CD4-positive, alpha-beta T cell treated with Interleukin-2 at 100 ng/mL for 4 hours (primary cell): ENCODE measurements at regions not wholly inside any gene's neighbourhood (a gene's known extent, or its start where the extent isn't known, plus 50 kb on each side); places are given as distances from the start of the nearest gene placed in this dataset.
"Not testable (repeated sequence)": the region's sequence is repeated elsewhere in the genome, so short reads cannot be mapped to it uniquely, and the experiment has no call there.

Source experiments
- DNase-seq: peaks from one replicate; pipeline ENCODE4 v3.0.0-alpha.2; 2020; ENCODE audit warnings: low spot score

DNA sequence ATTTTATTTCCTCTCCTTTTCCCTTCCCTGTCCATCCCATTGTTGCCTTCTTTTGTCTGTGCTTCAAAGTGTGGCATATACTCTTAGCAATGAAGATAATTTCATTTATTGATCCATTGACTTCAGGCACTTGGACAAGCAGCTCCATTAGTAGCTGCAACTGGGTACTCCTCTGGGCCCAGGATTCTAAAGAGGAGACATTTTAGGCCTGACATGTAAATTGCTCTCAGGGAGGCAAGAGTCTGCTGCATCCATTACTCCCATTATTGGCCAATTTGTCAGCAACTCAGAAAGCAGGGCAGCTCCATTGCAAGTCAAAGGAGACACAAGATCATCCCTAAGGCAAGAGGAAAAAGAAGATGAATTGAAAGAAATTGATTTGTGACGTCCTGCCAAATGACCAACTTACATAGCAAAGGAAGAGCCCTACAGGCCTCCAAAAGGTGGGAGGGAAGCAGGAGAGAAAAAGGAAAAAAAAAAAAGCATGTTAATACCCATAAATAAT is 1094.1 kb upstream of the FLRT2 start:
- no peak for DNase-seq

DNA sequence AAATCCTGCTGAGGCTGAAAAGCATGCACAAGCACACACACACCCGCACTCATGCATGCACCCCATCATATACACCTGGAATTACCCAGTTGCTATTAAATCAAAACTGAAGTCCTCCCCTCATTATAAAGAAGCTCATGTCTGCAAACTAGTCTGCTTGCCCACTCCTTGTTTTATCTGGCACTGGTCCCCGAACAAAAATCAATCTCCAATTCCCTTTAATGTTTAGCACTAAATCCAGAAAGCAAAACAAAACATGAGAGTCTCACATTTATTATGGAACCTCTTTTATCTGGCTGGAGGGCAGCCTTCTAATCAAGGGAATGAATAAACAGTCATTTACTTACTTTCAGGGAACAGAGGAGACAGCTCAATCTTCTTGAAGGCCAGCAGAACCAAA is 1093.4 kb upstream of the FLRT2 start:
- DNase-seq: no peak

DNA sequence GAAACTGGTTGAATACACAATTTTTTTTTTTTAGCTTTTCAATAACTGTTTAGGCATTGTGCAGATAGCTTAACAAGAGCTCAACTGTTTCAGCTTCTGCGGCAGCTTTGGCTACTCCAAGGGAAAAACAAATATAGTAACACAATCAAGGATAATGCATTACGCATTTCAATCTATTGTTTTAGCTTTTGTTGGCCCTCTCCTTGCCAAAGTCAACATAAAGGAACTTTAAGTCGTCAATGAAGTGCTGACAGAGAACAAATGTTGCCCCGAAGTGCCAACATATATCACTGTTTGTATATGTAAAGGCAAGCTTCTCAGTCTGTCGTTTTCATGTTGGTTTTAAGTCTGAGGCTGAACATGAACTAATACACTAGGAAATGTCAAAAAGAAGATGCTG is 1087.4 kb upstream of the FLRT2 start:
- DNase-seq: no peak

DNA sequence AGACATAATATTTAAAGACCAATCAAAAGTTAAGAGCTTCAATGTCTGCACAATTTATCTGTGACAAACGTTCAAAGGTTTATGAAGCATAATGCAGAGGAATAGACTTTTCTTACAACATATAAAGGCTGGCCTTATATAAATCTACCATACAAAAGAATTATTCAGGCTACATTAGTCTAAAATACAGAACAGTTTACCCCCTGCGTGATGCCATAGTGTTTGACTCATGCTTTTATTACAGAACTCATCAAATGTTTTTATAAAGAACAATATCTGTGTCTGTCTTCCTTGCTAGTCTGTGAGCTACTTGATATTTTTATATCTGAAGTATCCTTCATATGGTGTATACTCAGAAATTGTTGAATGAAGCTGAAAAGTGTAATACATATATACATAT is 1084.5 kb upstream of the FLRT2 start:
- no peak for DNase-seq

DNA sequence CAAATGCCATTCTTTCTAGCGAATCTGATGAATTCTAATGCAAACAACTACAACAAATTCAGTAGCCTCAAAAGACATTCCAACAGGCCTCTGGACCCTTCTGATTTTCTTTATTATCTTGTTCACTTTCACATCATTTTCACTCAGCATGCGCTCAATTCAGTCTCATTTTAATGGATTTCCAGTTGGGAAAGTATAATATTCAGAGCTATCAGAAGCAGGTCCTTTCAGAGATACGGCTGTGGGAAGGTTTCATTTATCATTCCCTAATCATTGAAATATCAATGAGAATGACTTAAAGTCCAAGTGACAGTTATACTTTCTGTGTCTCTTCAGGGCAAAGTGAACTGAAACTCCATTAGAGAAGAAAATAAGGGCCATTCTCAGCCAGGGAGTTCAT is 1083.7 kb upstream of the FLRT2 start:
- DNase-seq: no peak

DNA sequence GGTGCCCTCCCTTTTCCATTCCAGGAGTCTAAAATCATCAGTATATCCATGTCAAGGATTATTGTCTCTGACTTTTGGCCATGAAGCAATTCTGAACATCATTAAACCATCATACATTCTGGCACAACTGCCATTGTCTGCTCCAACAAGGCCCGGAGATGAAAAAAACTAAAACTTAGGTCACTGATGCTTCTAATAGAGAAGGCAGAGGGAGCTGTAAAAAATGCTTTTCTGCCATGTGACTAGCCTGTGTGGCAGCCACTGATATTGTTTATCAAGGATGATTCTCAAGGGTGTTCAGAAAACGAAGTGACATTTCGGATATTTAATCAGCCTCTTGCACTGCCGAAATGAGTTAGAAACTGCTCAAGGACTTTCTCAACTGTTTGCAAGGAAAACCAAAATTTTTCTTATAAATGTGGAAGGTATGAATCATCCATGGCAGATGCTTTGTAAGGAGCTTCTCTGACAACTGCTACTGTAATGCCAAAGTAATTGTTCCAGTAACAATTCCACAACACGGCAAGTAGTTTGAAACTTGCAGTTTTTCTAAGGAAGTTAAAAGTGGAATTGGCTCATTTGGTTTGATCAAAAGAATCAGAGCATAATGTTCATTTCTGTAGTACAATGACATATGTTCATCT is 1076.5 kb upstream of the FLRT2 start:
- no peak for DNase-seq

DNA sequence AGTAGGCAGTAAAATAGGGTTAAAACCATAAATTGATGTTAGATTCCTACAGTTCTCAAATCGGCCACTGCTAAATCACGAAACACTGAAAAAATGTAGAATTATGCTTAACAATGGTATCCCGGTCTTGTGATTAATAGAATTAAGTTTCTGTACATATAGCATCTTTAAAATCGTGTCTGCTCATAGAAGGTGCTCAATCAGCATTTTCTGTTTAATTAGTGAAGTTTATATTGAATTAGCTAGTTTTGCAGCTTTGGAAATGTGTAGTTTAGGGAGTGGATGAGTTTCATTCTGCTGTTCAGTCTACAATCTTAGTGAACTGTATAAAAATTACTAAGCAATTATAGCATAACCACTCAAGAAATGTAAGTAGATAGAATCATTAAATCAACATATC is 1075.8 kb upstream of the FLRT2 start:
- no peak for DNase-seq

DNA sequence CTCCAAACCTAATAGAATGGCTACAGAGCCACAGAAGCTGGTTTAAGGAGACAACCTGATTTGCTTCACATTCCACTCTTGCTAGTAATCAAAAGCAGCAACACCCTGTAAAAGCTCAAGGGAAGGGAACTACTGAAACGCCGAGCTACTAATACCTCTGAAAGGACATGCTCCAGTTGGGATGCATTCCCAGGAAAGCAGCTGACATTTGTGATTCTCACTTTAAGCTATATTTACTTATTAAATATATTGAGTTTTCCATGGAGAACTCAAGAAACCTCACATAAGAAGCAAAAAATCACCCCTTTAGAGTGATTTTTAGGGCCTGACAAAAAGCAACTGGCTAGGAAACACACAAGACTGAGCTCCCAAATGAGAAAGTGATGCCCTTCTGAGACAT is 1073.0 kb upstream of the FLRT2 start:
- no peak for DNase-seq

DNA sequence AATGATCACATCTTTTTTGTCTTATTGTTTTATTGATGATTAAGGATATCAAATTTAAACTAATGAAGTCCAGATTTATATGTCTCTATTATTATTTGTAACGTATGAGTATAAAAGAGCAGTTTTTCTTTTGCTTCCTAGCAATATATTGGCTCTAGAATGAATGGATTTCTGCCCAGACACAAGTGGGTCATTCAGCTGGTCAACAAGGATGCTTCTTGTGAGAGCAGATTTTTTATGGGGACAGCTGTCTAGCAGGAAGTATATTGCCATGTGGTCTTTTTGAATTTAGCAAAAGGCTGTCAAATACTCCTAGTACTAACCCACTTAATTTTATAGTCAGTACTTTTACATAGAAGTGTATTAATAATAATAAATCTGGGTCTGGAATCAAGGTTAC is 1071.1 kb upstream of the FLRT2 start:
- DNase-seq: no peak

DNA sequence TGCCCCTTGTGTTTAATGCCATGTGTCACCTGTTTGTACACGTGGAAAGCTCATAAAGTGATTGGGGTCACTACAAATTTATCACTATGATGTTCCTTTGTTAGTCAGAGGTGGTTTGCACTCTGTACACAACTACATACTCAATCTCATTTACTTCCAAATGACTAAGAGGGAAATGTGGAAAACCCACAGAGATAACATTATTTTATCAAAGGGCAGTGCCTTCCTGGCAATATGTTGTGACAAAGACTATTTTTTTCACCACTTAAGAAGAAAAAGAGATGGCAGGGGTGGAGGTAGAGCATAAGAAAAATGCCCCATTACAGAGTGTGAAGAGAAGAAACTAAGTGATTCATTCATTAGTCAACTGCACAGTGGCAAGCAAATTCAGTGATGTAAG is 1064.1 kb upstream of the FLRT2 start:
- no peak for DNase-seq

DNA sequence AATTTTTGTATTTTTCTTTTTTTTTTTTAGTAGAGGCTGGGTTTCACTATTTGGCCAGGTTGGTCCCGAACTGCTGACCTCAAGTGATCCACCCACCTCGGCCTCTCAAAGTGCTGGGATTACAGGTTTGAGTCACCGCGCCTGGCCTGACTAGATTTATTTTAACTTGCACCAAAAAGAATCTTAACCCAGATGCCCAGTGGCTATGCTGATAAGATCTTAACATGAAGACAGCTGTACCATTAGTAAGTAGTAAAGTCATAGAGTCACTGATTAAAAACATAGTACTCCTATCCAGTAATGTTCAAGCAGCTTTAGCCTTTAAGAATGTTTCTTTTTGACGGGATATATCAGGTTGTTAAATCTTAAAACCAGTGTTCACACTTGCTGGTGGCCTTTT is 1061.8 kb upstream of the FLRT2 start:
- no peak for DNase-seq

DNA sequence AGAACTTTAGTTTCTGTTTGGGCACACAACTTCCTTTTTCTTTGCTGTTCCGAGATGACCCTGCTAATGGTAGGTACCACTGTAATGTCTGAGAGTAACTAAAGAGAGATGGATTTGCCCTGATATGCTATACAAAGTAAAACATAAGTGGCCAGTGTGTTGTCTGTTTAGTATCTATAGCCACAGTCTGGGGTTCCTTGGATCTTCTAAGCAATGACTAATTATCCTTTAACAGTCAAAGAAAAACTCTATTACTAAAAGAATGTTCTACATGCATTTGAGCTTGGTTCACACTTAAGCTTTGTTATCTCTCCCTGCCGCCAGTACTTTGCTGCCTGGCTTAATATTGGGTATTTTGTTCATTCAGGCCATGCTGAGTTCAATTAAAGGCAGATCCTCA is 1051.9 kb upstream of the FLRT2 start:
- no peak for DNase-seq

DNA sequence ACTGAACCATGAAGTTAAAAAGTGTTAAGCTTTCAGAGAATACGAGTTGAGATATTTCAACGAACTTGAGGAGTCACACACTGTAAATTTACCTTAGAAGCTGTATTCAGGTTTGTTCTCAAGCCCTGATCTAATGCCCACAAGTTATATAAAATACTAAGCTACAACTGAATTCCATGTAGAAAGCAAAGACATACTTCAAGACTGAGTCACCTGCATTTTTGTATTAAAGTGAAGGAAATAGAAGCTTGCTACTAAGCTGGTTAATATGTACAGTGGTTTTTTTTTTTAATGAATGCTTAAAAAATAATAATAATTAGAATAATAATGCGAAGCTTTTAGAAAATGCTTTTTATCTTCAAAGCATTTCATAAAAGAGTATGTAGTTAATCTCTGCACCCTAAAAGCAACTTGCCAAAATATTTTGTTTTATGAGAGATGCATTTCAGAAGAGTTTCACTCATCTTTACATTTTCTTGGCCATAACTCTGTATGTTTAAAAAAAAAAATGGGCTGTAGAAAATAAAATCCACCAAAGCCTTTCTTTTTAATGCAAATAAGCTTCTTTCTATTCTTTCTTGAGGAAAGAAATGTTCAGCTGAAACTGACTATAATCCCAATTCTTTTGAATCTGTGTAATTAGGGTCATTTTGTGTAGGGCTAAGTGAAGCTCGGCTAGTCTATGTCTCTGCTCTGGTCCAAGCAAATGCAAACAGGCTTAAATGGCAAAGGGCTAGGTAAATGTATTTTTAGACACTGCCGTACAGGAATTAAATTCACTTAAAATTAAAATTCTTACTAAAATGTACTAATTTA is 1047.5 kb upstream of the FLRT2 start:
- DNase-seq: no peak

DNA sequence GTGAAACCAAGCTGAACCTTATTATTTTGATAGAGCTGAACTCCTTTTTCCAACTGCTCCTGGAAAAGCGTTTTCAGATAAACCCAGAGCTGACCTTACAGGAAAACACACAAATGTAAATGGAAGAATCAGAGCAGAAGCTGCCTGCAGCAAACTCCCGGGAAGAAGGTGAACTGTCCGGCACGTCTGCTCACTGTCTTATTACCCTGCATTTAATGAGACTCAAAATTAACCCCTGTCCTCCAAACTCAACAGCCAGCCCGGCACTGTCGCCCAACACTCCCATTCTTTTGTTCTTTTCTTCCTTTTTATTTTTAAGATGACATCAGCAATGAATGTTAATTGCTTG is 1046.9 kb upstream of the FLRT2 start:
- DNase-seq: no peak

DNA sequence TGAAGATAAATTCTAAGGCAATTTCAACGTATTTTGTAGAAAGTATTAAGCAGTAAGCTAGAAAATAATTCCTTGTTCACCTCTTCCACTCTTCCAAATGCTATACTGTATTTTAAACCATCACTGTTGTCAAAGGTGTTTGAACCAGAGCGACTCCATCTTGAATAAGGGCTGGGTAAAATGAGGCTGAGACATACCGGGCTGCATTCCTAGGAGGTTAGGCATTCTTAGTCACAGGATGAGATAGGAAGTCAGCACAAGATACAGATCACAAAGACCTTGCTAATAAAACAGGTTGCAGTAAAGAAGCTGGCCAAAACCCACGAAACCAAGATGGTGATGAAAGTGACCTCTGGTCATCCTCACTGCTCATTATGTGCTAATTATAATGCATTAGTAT is 1045.7 kb upstream of the FLRT2 start:
- DNase-seq: not testable (repeated sequence)

DNA sequence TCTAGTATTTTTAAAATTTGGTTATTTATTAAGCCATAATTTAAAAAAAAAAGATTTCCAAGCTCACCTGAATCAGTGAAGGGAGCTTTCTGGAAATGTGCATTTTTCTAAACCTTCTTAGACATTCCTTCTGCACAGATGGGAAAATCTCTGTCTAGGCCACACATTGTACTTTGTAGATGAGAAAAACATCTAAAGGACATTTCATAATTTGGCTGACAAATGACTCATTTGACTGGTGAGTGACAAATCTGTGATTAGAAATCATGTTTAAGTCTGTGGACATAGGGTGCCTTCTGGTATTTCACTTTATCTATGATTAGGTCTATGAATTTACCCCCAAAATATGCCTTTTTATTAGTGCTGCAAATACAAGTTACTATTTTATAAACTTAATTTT is 1044.9 kb upstream of the FLRT2 start:
- no peak for DNase-seq

DNA sequence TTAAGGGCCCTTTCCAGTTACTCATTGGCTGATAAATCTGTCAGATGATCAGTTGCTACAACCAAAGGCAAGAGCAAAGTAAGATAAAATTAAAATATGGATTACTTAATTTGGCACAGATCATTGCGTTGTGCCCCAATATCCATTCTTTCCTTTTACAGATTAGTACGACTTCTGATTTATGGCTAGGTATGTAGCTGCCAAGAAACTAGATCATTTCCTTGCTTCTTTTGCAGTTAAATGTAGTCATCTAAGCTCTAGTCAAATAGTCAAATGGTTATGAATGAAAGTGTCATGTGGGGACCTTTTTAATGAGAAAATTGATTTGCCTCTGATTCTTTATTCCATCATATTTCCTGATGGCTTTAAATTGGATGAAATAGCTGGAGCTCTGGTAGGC is 1039.9 kb upstream of the FLRT2 start:
- no peak for DNase-seq

DNA sequence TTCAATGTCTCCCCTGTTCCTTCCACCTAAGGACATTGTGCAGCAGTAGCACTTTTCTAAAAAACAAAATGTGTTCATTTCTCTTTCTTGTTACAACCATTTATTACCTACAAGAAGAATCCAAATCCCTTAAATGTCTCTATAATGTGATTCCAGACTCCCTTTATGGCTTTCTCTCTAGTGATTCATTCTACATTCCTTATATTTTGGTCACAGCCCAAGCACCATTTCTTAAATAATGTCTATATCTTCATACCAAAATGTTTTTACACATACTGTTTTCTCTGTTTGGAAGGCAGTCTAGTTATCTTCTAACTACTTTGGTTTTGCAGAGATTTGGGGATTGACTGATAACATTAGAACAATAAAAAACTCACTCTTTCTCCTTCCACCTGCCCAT is 1037.3 kb upstream of the FLRT2 start:
- DNase-seq: no peak

DNA sequence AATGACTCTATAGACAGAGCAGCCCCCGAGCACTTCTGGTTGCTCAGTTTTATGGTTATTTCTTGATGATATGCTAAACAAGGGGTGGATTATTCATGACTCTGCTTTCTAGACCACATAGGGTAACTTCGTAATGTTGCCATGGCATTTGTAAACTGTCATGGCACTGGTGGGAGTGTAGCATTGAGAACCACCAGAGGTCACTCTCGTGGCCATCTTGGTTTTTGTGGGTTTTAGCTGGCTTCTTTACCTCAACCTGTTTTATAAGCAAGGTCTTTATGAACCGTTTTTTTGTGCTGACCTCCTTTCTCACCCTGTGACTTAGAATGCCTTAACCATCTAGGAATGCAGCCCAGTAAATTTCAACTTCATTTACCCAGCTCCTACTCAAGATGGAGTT is 1036.2 kb upstream of the FLRT2 start:
- no peak for DNase-seq

DNA sequence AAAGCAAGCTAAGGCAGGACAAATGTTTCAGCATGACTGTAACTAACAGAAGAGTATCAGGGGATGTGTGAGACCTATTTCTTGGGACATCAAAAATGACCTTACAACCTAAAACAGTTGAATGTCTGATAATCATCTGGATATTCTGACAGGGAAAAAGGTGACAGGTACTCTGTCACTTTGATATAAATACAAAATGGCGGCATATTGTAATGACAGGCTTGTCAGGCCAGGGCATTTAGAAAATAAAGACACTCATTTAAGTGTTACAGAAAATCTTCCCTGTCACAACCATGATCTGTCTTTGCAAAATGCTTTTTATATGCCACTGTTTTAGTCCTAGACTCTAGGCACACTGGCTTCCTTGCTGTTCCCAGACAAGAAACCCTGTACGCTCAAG is 1033.3 kb upstream of the FLRT2 start:
- DNase-seq: no peak

DNA sequence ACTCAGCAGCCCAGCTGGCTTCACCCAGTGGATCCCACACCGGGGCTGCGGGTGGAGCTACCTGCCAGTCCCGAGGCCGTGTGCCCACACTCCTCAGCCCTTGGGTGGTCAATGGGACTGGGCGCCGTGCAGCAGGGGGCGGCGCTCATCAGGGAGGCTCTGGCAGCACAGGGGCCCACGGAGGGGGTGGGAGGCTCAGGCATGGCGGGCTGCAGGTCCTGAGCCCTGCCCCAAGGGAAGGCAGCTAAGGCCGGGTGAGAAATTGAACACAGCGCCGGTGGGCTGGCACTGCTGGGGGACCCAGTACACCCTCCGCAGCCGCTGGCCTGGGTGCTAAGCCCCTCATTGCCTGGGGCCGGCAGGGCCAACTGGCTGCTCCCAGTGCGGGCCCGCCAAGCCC is 1017.1 kb upstream of the FLRT2 start:
- not testable (repeated sequence) for DNase-seq

DNA sequence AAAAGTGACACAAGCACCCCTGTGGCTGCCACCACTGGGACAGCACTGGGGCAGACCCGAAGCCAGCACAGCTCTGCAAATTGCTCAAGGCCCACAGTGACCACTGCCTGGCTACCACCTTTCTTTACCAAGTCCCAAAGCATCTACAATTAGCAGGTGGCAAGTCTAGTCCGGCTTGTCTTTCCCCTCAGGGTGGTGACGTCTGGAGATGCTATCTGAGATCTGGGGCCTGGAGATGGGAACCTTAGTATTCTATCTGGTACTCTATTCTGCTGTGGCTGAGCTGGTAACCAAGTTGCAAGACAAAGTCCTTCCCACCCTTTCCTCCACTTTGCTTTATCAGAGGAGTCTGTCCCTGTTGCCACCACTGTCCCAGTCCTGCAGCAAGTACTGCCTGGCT is 1010.1 kb upstream of the FLRT2 start:
- DNase-seq: no peak

DNA sequence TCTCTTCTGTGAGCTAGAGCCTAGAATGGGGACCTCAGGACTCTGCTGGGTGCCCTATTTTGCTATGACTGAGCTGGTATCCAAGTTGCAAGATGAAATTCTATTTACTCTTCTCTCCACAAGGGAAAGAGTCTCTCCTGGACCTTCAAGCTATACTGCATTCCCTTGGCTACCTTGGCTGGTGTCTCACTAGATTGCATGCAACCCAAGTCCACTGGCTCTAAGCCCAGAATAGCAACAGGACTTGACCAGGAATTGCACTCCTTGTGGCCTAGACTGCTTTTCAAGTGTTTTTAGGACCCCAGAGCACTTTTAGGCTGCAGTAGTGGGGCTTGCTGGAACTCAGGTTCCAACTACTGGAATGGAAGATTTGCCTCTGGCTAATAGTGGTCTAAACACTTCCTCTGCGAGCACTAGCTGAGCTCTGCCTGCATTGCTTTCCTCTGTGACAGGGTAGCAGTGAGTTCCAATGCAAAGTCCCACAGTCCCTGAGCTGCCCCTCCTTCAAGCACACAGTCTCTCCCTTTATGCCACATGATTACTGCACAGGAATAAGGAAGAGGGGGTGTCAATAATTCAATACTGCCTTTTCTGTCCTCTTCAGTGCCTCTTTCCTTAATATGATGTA is 1009.1 kb upstream of the FLRT2 start:
- DNase-seq: no peak
